K562 (cell line): ENCODE measurements at regions not wholly inside any gene's neighbourhood (a gene's known extent, or its start where the extent isn't known, plus 50 kb on each side); places are given as distances from the start of the nearest gene placed in this dataset.

Source experiments
- ATAC-seq: fragments of 200-7000 bp; cut with Tn5 transposase; 3 replicates; pipeline ENCODE4 v1.9.1; 2020; ENCODE audit warnings: moderate library complexity
- BruUV-seq: library from RNA; stranded (reverse); fragments of 400-500 nt; replicated peaks from 2 replicates; lab custom pipeline; 2021; lab: Mats Ljungman, UMichigan
- CTCF ChIA-PET: fragments of 300-600 bp; formaldehyde crosslinking; extraction: SDS; loops from one replicate; lab custom pipeline; 2021; ENCODE audit warnings: low intra/inter-chr PET ratio; lab: Yijun Ruan, JAX
- POLR2A ChIA-PET: fragments of 300-600, 350-650 bp; sonication (Branson Sonifier 250); formaldehyde crosslinking; extraction: SDS; loops from one replicate; lab custom pipeline; 2021; ENCODE audit warnings: antibody characterized with exemption, inconsistent platforms; lab: Yijun Ruan, JAX
- DNase-seq, 4 experiments: peaks; one replicate each; pipeline versions ENCODE4 v3.0.0 to v3.0.0-alpha.2; 2011 to 2018; ENCODE audit warnings: low spot score in 3 of 4, mixed read lengths in 3 of 4; ENCODE audit errors: extremely low read depth in 1 of 4
- FAIRE-seq: peaks from 2 replicates; lab custom pipeline; 2011; peaks lifted over from hg19 to GRCh38; lab: Jason Lieb, UNC
- H2AFZ ChIP-seq: 2 replicates; pipeline ENCODE4 v1.6.0; 2011; ENCODE audit warnings: low read depth, low read length, control low read depth, inconsistent platforms
- H3K27ac ChIP-seq: fragments of 200-600 bp; 3 replicates; pipeline ENCODE4 v1.8.0; 2011; ENCODE audit warnings: low read depth, mild to moderate bottlenecking, control low read depth, inconsistent platforms, low read length, moderate library complexity, mixed read lengths; ENCODE audit errors: extremely low read depth
- H3K27me3 ChIP-seq, 2 experiments: fragments of 300-600 bp in 1 of 2; 2 replicates in 1 of 2; 3 replicates in 1 of 2; pipeline versions ENCODE4 v1.6.0 to v1.8.0; 2011; ENCODE audit warnings: inconsistent platforms in 2 of 2, low read length in 2 of 2, mild to moderate bottlenecking in 1 of 2, mixed read lengths in 1 of 2, moderate library complexity in 1 of 2; ENCODE audit not compliant: control insufficient read depth in 2 of 2, insufficient read depth in 2 of 2
- H3K36me3 ChIP-seq: fragments of 300-600 bp; 3 replicates; pipeline ENCODE4 v1.8.0; 2011; ENCODE audit warnings: mild to moderate bottlenecking, low read length, inconsistent platforms; ENCODE audit not compliant: control insufficient read depth, insufficient read depth
- H3K4me1 ChIP-seq, 2 experiments: fragments of 200-600 bp in 1 of 2; replicated peaks in 1 of 2; 2 replicates in 1 of 2; 3 replicates in 1 of 2; pipeline versions ENCODE4 v1.5.1 to v1.8.0; 2011; ENCODE audit warnings: inconsistent platforms in 2 of 2, low read length in 2 of 2, mild to moderate bottlenecking in 1 of 2, mixed read lengths in 1 of 2, moderate library complexity in 1 of 2; ENCODE audit not compliant: control insufficient read depth in 2 of 2, insufficient read depth in 2 of 2
- H3K4me2 ChIP-seq: 2 replicates; pipeline ENCODE4 v1.6.1; 2011; ENCODE audit warnings: low read length, control low read depth, inconsistent platforms, mixed read lengths; ENCODE audit not compliant: insufficient read depth
- H3K4me3 ChIP-seq: fragments of 200-600 bp; sonication (generic), shearing (Covaris generic); 2 replicates; pipeline ENCODE4 v1.5.1; 2016; ENCODE audit warnings: control low read depth, inconsistent platforms
- H3K79me2 ChIP-seq: fragments of 200-600 bp; 3 replicates; pipeline ENCODE4 v1.8.0; 2011; ENCODE audit warnings: low read length, inconsistent platforms; ENCODE audit not compliant: control insufficient read depth, insufficient read depth
- H3K9ac ChIP-seq, 2 experiments: 2 replicates each; pipeline versions ENCODE4 v1.6.0 to v1.6.1; 2011; ENCODE audit warnings: low read depth in 2 of 2, low read length in 2 of 2, control low read depth in 1 of 2, inconsistent platforms in 1 of 2, mild to moderate bottlenecking in 1 of 2, mixed read lengths in 1 of 2; ENCODE audit not compliant: insufficient read depth in 1 of 2
- H3K9me1 ChIP-seq: one replicate; pipeline ENCODE4 v1.6.0; 2011; ENCODE audit warnings: inconsistent platforms, mild to moderate bottlenecking, low read length, moderate library complexity; ENCODE audit not compliant: control insufficient read depth, insufficient read depth
- H3K9me3 ChIP-seq: replicated peaks from 2 replicates; pipeline ENCODE4 v1.5.1; 2011; ENCODE audit warnings: low read depth, low read length, inconsistent platforms; ENCODE audit not compliant: control insufficient read depth, insufficient read depth
- H4K20me1 ChIP-seq: replicated peaks from 2 replicates; pipeline ENCODE4 v1.6.1; 2011; ENCODE audit warnings: low read length, inconsistent platforms, mixed read lengths; ENCODE audit not compliant: control insufficient read depth, insufficient read depth
- CSDE1 ChIP-seq, 2 experiments: fragments of 450-650 bp; IDR thresholded peaks; 2 replicates each; pipeline ENCODE4 v1.6.1; 2016; ENCODE audit warnings: mild to moderate bottlenecking in 1 of 2
- DLX4 ChIP-seq: fragments of 250-450 bp; sonication (Bioruptor Pico); IDR thresholded peaks from 2 replicates; pipeline ENCODE4 v1.6.1; 2021; ENCODE audit warnings: mild to moderate bottlenecking
- E2F5 ChIP-seq: sonication (generic); formaldehyde crosslinking; IDR thresholded peaks from 2 replicates; pipeline ENCODE4 v1.8.0; 2022; ENCODE audit warnings: mild to moderate bottlenecking, missing genetic modification reagents
- FOXJ3 ChIP-seq: sonication (generic); formaldehyde crosslinking; IDR thresholded peaks from 2 replicates; pipeline ENCODE4 v1.4.0; 2020; ENCODE audit warnings: mild to moderate bottlenecking, missing genetic modification reagents
- GABPA ChIP-seq: fragments of 200-800 bp; sonication (Bioruptor generic); conservative IDR thresholded peaks from 2 replicates; pipeline ENCODE4 v1.6.1; 2016; ENCODE audit warnings: low read depth, missing genetic modification characterization, missing compliant biosample characterization
- HNRNPLL ChIP-seq: fragments of 200-400 bp; formaldehyde crosslinking; IDR thresholded peaks from 2 replicates; pipeline ENCODE4 v1.6.1; 2017; ENCODE audit warnings: low read length, low read depth, mild to moderate bottlenecking; ENCODE audit not compliant: poor library complexity, severe bottlenecking
- MNT ChIP-seq, 2 experiments: fragments of 450-650 bp; conservative IDR thresholded peaks; 2 replicates each; pipeline ENCODE4 v1.6.1; 2017; ENCODE audit warnings: mild to moderate bottlenecking in 2 of 2, moderate library complexity in 2 of 2
- SLC30A9 ChIP-seq: fragments of 250-450 bp; sonication (Bioruptor Pico); IDR thresholded peaks from 2 replicates; pipeline ENCODE4 v1.8.0; 2022; ENCODE audit warnings: mild to moderate bottlenecking, moderate library complexity
- SPI1 ChIP-seq: IDR thresholded peaks from 2 replicates; pipeline ENCODE4 v1.6.1; 2011; ENCODE audit warnings: low read depth, low read length, control low read depth, borderline replicate concordance
- TBP ChIP-seq: optimal IDR thresholded peaks from 2 replicates; pipeline ENCODE3; 2011; ENCODE audit warnings: low read depth, low read length, improper control_type of control experiment
- ZBTB5 ChIP-seq: fragments of 450-650 bp; IDR thresholded peaks from 2 replicates; pipeline ENCODE4 v1.6.1; 2017; ENCODE audit warnings: antibody characterized with exemption
- ZBTB7A ChIP-seq: IDR thresholded peaks from 2 replicates; pipeline ENCODE4 v1.6.1; 2011; ENCODE audit warnings: low read depth, mild to moderate bottlenecking, low read length, moderate library complexity, borderline replicate concordance; ENCODE audit not compliant: control insufficient read depth
- ZC3H8 ChIP-seq: fragments of 450-650 bp; IDR thresholded peaks from 2 replicates; pipeline ENCODE4 v1.6.1; 2017
- ZNF12 ChIP-seq: sonication (generic); formaldehyde crosslinking; IDR thresholded peaks from 2 replicates; pipeline ENCODE4 v1.4.0; 2020; ENCODE audit warnings: mild to moderate bottlenecking, missing genetic modification reagents
- ZNF668 ChIP-seq: fragments of 250-450 bp; sonication (Bioruptor Pico); IDR thresholded peaks from 2 replicates; pipeline ENCODE4 v1.8.0; 2022; ENCODE audit warnings: mild to moderate bottlenecking, inconsistent platforms
- ZNF830 ChIP-seq: fragments of 250-450 bp; sonication (Bioruptor Pico); IDR thresholded peaks from 2 replicates; pipeline ENCODE4 v1.5.0; 2021; ENCODE audit warnings: mild to moderate bottlenecking
- WGBS: fragments of 100-300 bp; shearing (Covaris generic); methylation state at CpG from one replicate; pipeline ENCODE4 v1.1.6; 2016; ENCODE audit warnings: low coverage, mixed read lengths; ENCODE audit not compliant: insufficient coverage; ENCODE audit errors: missing lambda C conversion rate; 5-methylcytosine and 5-hydroxymethylcytosine counted together
- in situ Hi-C: fragments of 300-500 bp; cut with MboI; formaldehyde crosslinking; loops from 4 replicates; pipeline ENCODE4 v1.15.0; 2018; ENCODE audit warnings: inconsistent platforms, mixed read lengths
- intact Hi-C: fragments of 100-400 bp; cut with micrococcal nuclease; formaldehyde crosslinking; loops from 2 replicates; pipeline ENCODE4 v1.14.2; 2022

GRCh38 chr18:37956020-37956419, 390.4 kb upstream of the CELF4 start (continued):
- no peak for TF ChIP-seq FOXJ3 (CRISPR knock-in tag)
- TF ChIP-seq ZBTB5, result no peak
- TF ChIP-seq ZNF830 (CRISPR knock-in tag), result no peak
- TF ChIP-seq GABPA (tag), result no peak
- no peak for TF ChIP-seq DLX4 (CRISPR knock-in tag)
- no peak for TF ChIP-seq E2F5 (CRISPR knock-in tag)
- TF ChIP-seq ZNF668 (CRISPR knock-in tag), result no peak

- POLR2A ChIA-PET, result interaction anchor here (0.7 kb wide), 1 partner anchor 516 kb away, joined by 3 read pairs; no protein-coding TSS in a partner anchor
- H3K9me1 ChIP-seq, result no peaks in the 10 kb centered on the region
- no peaks in the 10 kb centered on the region for H3K9me3 ChIP-seq
- TF ChIP-seq HNRNPLL (no peak), SPI1 (no peak), TBP (no peak), MNT (conservative IDR thresholded peaks at IDR 0.05) (no peak), ZNF12 (CRISPR knock-in tag) (no peak), CSDE1 (IDR thresholded peaks at IDR 0.05) (no peak), ZBTB7A (no peak), ZC3H8 (no peak), SLC30A9 (CRISPR knock-in tag) (no peak)
- TF ChIP-seq, all 486 proteins: peak for 0
- BruUV-seq, result no TSS peak
- intact Hi-C loops, result no loop called here
- in situ Hi-C loops, result no loop called here
- ATAC-seq, result no peak
- DNase-seq, result no peak
- Histone ChIP-seq H3K4me1 (no peaks in the 10 kb centered on the region), H4K20me1 (no peaks in the 10 kb centered on the region), H3K27ac (no peak overlapping the region), H2AFZ (no peak overlapping the region), H3K9ac (no peak overlapping the region), H3K4me3 (no peak overlapping the region), H3K27me3 (no peaks in the 10 kb centered on the region), H3K79me2 (no peaks in the 10 kb centered on the region), H3K36me3 (no peaks in the 10 kb centered on the region), H3K4me2 (no peak overlapping the region)
- CTCF ChIA-PET, result no interaction called here
- WGBS, result 0% methylated on average over 1 of the region's 2 CpGs
- FAIRE-seq, result no peak
Measured at GRCh38 chr18:37955201-37955600, 389.6 kb upstream of the CELF4 start.
